ENCODE measurements at regions not wholly inside any gene's neighbourhood (a gene's known extent, or its start where the extent isn't known, plus 50 kb on each side); places are given as distances from the start of the nearest gene placed in this dataset.

GRCh38 chr14:81986005-81986404 is 452.4 kb upstream of the SEL1L start:
- TF ChIP-seq CTCF (conservative IDR thresholded peaks at IDR 0.05; ENCODE audit: low read length), result no peak
- no peak for TF ChIP-seq EZH2phosphoT487 (IDR thresholded peaks at IDR 0.05; ENCODE audit: borderline replicate concordance, low read depth, low read length)

Data from OCI-LY7 (cell line).